Activated CD8-positive, alpha-beta T cell treated with anti-CD3 and anti-CD28 coated beads, Interleukin-2, amount 10 ng/mL, durations not matched to agents 7 days and 5 days (primary cell): ENCODE measurements at regions not wholly inside any gene's neighbourhood (a gene's known extent, or its start where the extent isn't known, plus 50 kb on each side); places are given as distances from the start of the nearest gene placed in this dataset.
"Not testable (repeated sequence)": the region's sequence is repeated elsewhere in the genome, so short reads cannot be mapped to it uniquely, and the experiment has no call there.

ENCODE experiments used
- ATAC-seq: fragments of 150-1000 bp; cut with Tn5 transposase; one replicate; pipeline ENCODE4 v1.10.0; 2021; ENCODE audit warnings: moderate library complexity
- CTCF ChIA-PET: fragments of 350-600 bp; sonication (Branson Sonifier 250); formaldehyde crosslinking; loops from one replicate; lab custom pipeline; 2021; ENCODE audit warnings: antibody characterized with exemption; lab: Charles Lee
- POLR2A ChIA-PET: fragments of 350-600 bp; sonication (Branson Sonifier 250); formaldehyde crosslinking; loops from one replicate; lab custom pipeline; 2021; ENCODE audit warnings: antibody characterized with exemption; lab: Charles Lee
- DNase-seq: peaks from one replicate; pipeline ENCODE4 v3.0.0-alpha.2; 2020
- H3K27ac Mint-ChIP-seq: one replicate; pipeline ENCODE4 v1.8.0; 2021; ENCODE audit warnings: mild to moderate bottlenecking, mixed read lengths
- H3K27me3 Mint-ChIP-seq: one replicate; pipeline ENCODE4 v1.8.0; 2021; ENCODE audit warnings: low read depth, mixed read lengths
- H3K36me3 Mint-ChIP-seq: one replicate; pipeline ENCODE4 v1.8.0; 2021; ENCODE audit warnings: low read depth, mixed read lengths
- H3K4me1 Mint-ChIP-seq: one replicate; pipeline ENCODE4 v1.8.0; 2021; ENCODE audit warnings: low read depth, mixed read lengths
- H3K4me3 Mint-ChIP-seq: one replicate; pipeline ENCODE4 v1.8.0; 2021; ENCODE audit warnings: mild to moderate bottlenecking, mixed read lengths
- H3K9me3 Mint-ChIP-seq: one replicate; pipeline ENCODE4 v1.8.0; 2022; ENCODE audit warnings: mixed read lengths; ENCODE audit not compliant: insufficient read depth

DNA sequence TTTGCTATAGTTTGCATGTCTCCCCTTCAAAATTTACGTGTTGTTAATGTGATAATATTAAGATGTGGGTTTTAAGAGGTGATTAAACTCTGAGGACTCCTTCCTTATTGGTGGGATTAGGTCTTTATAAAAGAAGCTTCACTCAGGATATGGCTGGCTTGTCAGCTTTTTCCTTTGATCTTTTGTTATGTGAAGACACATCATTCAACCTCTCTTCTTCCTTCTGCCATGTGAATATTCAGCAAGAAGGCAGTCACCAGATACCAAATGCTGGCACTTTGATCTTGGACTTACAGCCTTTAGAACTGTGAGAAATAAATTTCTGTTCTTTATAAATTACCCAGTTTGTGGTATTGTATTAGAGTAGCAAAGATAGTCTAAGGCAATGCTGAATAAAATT is 855.9 kb upstream of the CDH10 start:
- H3K27ac Mint-ChIP-seq, result no peak overlapping the region
- ATAC-seq, result no peak
- POLR2A ChIA-PET, result no interaction called here
- H3K36me3 Mint-ChIP-seq, result no peaks in the 10 kb centered on the region
- DNase-seq, result no peak
- H3K4me3 Mint-ChIP-seq, result no peak overlapping the region
- H3K4me1 Mint-ChIP-seq, result no peaks in the 10 kb centered on the region
- CTCF ChIA-PET, result no interaction called here
- H3K9me3 Mint-ChIP-seq, result peaks cover 12% of the 10 kb centered on the region
- no peaks in the 10 kb centered on the region for H3K27me3 Mint-ChIP-seq

GRCh38 chr5:25489834-25490538 is 845.2 kb upstream of the CDH10 start:
- ATAC-seq (no peak), DNase-seq (no peak)
- CTCF ChIA-PET, result no interaction called here
- H3K4me1 Mint-ChIP-seq, result no peaks in the 10 kb centered on the region
- no peak overlapping the region for H3K27ac Mint-ChIP-seq
- H3K9me3 Mint-ChIP-seq, result peaks cover 17% of the 10 kb centered on the region
- H3K36me3 Mint-ChIP-seq, result no peaks in the 10 kb centered on the region
- H3K27me3 Mint-ChIP-seq, result no peaks in the 10 kb centered on the region
- POLR2A ChIA-PET, result no interaction called here
- H3K4me3 Mint-ChIP-seq, result no peak overlapping the region

- no peak for DNase-seq
- H3K4me1 Mint-ChIP-seq, result no peaks in the 10 kb centered on the region
- no peak for ATAC-seq
- POLR2A ChIA-PET, result no interaction called here
- CTCF ChIA-PET, result no interaction called here
- no peaks in the 10 kb centered on the region for H3K36me3 Mint-ChIP-seq
- H3K4me3 Mint-ChIP-seq, result no peak overlapping the region
- peaks cover 22% of the 10 kb centered on the region for H3K9me3 Mint-ChIP-seq
- H3K27ac Mint-ChIP-seq, result no peak overlapping the region
- no peaks in the 10 kb centered on the region for H3K27me3 Mint-ChIP-seq
These were observed 843.3 kb upstream of the CDH10 start for GRCh38 chr5:25488119-25488518.

DNA sequence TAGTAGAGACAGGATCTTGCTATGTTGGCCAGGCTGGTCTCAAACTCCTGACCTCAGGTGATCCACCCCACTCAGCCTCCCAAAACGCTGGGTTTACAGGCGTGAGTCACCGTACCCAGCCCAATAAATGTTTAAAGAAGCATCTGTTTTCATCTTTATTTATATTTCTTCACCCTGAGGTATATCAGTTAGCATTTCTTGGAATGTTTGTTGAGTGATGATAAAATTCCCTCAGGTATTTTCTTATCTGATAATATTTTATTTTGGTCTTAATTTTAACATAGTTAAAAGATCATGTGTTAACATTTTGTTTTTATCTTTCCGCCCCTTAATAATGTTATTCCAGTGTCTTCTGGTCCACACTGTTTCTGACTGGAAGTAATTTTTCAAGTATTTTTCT is 839.6 kb upstream of the CDH10 start:
- ChIA-PET POLR2A (no interaction called here), CTCF (no interaction called here)
- ATAC-seq (no peak), DNase-seq (no peak)
- Mint-ChIP-seq H3K4me1 (no peaks in the 10 kb centered on the region), H3K27ac (no peak overlapping the region), H3K4me3 (no peak overlapping the region), H3K36me3 (no peaks in the 10 kb centered on the region), H3K9me3 (peaks cover 11% of the 10 kb centered on the region), H3K27me3 (no peaks in the 10 kb centered on the region)

DNA sequence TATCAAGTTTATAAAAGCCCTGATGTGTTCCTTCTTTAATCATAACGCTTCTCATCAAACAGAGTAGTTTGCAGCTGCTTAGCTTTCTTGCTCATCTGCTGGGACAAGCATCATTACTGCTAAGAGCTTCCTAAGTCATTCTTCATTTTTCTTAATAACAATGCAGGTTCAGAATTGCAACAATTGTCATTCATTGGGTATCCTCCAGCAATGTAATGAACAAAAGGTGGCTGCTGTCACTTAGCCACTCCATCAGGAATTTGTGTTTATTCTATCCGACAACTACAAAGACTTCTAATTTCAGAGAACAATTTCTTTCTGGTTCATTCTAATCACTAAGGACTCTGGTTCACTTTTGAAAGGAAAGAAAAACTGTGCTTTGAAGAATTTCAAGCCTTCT is 836.7 kb upstream of the CDH10 start:
- Mint-ChIP-seq H3K4me1 (no peaks in the 10 kb centered on the region), H3K27me3 (no peaks in the 10 kb centered on the region), H3K36me3 (no peaks in the 10 kb centered on the region), H3K27ac (no peak overlapping the region), H3K9me3 (peaks cover 8% of the 10 kb centered on the region), H3K4me3 (no peak overlapping the region)
- DNase-seq, result no peak
- POLR2A ChIA-PET, result no interaction called here
- no peak for ATAC-seq
- CTCF ChIA-PET, result no interaction called here

DNA sequence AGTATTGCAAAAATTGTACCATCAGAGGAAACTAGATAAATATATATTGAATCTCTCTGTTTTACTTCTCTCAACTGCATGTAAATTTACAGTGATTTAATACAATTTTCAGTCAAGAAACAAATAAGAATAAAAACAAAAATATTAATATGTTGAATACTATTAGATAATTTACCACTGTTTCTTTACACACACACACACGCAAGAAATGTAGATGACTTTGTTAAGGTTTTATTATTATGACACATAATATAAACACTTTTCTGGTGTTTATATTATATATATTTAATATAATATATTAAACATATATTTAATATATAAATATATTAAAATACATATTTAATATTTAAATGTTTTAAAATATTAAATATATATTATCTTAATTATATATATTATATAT is 814.3 kb upstream of the CDH10 start:
- POLR2A ChIA-PET, result no interaction called here
- no peak for DNase-seq

GRCh38 chr5:25458628-25459027 is 813.9 kb upstream of the CDH10 start:
- Mint-ChIP-seq H3K27ac (no peak overlapping the region), H3K4me3 (no peak overlapping the region), H3K27me3 (no peaks in the 10 kb centered on the region), H3K36me3 (no peaks in the 10 kb centered on the region), H3K9me3 (peaks cover 22% of the 10 kb centered on the region), H3K4me1 (no peaks in the 10 kb centered on the region)
- ChIA-PET CTCF (no interaction called here), POLR2A (no interaction called here)
- ATAC-seq, result no peak
- no peak for DNase-seq

More for the DNA sequence above, 814.3 kb upstream of the CDH10 start:
- H3K36me3 Mint-ChIP-seq, result no peaks in the 10 kb centered on the region
- H3K27ac Mint-ChIP-seq, result no peak overlapping the region
- no peak for ATAC-seq
- H3K27me3 Mint-ChIP-seq, result no peaks in the 10 kb centered on the region
- CTCF ChIA-PET, result no interaction called here
- peaks cover 27% of the 10 kb centered on the region for H3K9me3 Mint-ChIP-seq
- H3K4me1 Mint-ChIP-seq, result no peaks in the 10 kb centered on the region
- no peak overlapping the region for H3K4me3 Mint-ChIP-seq

GRCh38 chr5:25453500-25453899 is 808.7 kb upstream of the CDH10 start:
- CTCF ChIA-PET, result no interaction called here
- POLR2A ChIA-PET, result no interaction called here
- DNase-seq (no peak), ATAC-seq (no peak)
- H3K4me3 Mint-ChIP-seq, result no peak overlapping the region
- H3K27me3 Mint-ChIP-seq, result no peaks in the 10 kb centered on the region
- no peaks in the 10 kb centered on the region for H3K36me3 Mint-ChIP-seq
- no peak overlapping the region for H3K27ac Mint-ChIP-seq
- no peaks in the 10 kb centered on the region for H3K4me1 Mint-ChIP-seq
- H3K9me3 Mint-ChIP-seq, result peaks cover 33% of the 10 kb centered on the region

DNA sequence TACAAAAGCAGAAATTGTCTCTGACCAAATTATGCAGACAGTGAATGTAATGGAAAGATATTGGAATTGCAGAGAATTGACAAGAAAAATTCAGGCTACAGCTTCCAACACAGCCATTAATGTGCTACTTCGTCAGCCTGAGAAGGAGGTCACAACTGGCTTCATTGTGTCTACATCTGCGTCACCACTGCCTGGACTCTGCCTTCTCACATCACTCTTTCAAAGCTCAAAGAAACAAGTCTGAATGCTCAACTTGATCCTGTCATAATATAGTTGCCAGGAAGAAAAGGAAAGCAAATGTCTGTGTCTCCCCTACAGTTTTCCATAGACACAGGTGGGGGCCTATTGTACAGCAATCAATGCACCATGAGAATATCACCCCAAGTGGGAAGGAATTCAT is 806.5 kb upstream of the CDH10 start:
- Mint-ChIP-seq H3K4me3 (no peak overlapping the region), H3K4me1 (no peaks in the 10 kb centered on the region), H3K27me3 (no peaks in the 10 kb centered on the region), H3K9me3 (peaks cover 23% of the 10 kb centered on the region), H3K36me3 (no peaks in the 10 kb centered on the region), H3K27ac (no peak overlapping the region)
- CTCF ChIA-PET, result no interaction called here
- no peak for ATAC-seq
- DNase-seq, result no peak
- POLR2A ChIA-PET, result no interaction called here

- CTCF ChIA-PET, result no interaction called here
- ATAC-seq, result no peak
- Mint-ChIP-seq H3K4me3 (no peak overlapping the region), H3K27me3 (no peaks in the 10 kb centered on the region), H3K4me1 (no peaks in the 10 kb centered on the region), H3K36me3 (no peaks in the 10 kb centered on the region), H3K27ac (no peak overlapping the region), H3K9me3 (peaks cover 14% of the 10 kb centered on the region)
- DNase-seq, result no peak
- POLR2A ChIA-PET, result no interaction called here
These were observed 803.9 kb upstream of the CDH10 start for GRCh38 chr5:25448646-25449045.

- ChIA-PET POLR2A (no interaction called here), CTCF (no interaction called here)
- Mint-ChIP-seq H3K4me3 (no peak overlapping the region), H3K27ac (no peak overlapping the region), H3K9me3 (peaks cover 14% of the 10 kb centered on the region), H3K36me3 (no peaks in the 10 kb centered on the region), H3K4me1 (no peaks in the 10 kb centered on the region), H3K27me3 (no peaks in the 10 kb centered on the region)
- DNase-seq, result no peak
- ATAC-seq, result no peak
These were observed 803.4 kb upstream of the CDH10 start for GRCh38 chr5:25448190-25448621.

DNA sequence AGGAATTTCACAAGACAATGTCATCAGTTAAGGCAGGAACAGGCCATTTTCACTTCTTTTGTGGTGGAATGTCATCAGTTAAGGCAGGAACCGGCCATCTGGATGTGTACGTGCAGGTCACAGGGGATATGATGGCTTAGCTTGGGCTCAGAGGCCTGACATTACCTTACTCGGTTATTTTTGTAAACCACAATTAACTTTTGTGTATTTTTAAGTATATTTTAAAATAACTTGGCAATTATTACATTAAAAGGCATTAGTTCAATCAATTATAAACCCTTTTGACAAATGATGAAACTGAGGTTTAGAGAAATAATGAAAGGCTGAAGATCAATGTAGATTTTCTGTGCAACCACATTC is 801.3 kb upstream of the CDH10 start:
- ATAC-seq, H3K27ac Mint-ChIP-seq, CTCF ChIA-PET, DNase-seq, H3K36me3 Mint-ChIP-seq, H3K27me3 Mint-ChIP-seq, H3K4me3 Mint-ChIP-seq, H3K4me1 Mint-ChIP-seq, POLR2A ChIA-PET: not testable (repeated sequence)
- H3K9me3 Mint-ChIP-seq, result peaks cover 15% of the 10 kb centered on the region
